GM18907 (cell line): ENCODE measurements at regions not wholly inside any gene's neighbourhood (a gene's known extent, or its start where the extent isn't known, plus 50 kb on each side); places are given as distances from the start of the nearest gene placed in this dataset.
"Not testable (repeated sequence)": the region's sequence is repeated elsewhere in the genome, so short reads cannot be mapped to it uniquely, and the experiment has no call there.

ENCODE experiments used
- ATAC-seq: cut with Tn5 transposase; IDR thresholded peaks from one replicate; pipeline ENCODE4 v1.9.1; 2021; ENCODE audit warnings: mild to moderate bottlenecking, moderate library complexity; ENCODE audit not compliant: unreplicated experiment

DNA sequence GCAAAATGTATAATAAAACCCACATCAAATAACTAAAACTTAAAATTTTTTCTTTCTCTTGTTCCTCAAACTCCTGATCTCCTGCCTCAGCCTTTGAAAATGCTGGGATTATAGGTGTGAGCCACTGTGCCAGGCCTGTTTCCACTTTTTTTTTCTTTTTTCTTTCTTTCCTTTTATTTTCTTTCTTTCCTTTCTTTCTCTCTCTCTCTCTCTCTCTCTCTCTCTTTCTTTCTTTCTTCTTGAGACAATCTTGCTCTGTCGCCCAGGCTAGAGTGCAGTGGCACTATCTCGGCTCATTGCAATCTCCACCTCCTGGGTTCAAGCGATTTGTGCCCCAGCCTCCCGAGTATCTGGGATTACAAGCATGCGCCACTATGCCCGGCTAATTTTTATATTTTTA, 164.6 kb downstream of the OR2B2 start:
- no peak for ATAC-seq

DNA sequence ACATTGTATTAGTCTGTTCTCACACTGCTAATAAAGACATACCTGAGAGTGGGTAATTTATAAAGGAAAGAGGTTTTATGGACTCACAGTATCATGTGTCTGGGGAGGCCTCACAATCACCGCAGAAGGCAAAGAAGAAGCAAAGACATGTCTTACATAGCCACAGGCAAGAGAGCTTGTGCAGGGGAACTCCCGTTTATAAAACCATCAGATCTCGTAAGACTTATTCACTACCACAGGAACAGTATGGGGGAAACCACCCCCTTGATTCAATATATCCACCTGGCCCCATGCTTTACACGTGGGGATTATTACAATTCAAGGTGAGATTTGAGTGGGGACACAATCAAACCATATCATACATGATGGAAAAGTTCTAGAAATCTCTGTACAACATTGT, 165.3 kb downstream of the OR2B2 start:
- not testable (repeated sequence) for ATAC-seq

DNA sequence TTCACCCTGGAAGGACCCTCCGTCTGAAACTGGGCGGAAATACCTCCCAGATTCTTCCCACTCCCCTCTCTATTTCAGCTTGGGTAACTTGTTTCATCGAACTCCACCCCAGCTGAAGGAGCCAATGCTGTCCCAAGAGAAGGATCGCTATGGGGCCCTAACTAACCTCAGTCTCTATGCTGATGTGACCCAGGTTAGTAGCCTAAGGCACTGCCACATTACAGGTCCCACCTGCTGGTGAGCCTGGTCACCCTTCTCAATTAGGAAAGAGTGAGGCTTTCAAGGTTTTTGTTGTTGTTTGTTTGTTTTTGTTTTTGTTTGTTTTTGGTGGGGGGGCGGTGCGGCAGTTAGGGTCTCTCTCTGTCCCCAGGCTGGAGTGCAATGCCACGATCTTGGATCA, 168.4 kb downstream of the OR2B2 start:
- ATAC-seq = no peak

DNA sequence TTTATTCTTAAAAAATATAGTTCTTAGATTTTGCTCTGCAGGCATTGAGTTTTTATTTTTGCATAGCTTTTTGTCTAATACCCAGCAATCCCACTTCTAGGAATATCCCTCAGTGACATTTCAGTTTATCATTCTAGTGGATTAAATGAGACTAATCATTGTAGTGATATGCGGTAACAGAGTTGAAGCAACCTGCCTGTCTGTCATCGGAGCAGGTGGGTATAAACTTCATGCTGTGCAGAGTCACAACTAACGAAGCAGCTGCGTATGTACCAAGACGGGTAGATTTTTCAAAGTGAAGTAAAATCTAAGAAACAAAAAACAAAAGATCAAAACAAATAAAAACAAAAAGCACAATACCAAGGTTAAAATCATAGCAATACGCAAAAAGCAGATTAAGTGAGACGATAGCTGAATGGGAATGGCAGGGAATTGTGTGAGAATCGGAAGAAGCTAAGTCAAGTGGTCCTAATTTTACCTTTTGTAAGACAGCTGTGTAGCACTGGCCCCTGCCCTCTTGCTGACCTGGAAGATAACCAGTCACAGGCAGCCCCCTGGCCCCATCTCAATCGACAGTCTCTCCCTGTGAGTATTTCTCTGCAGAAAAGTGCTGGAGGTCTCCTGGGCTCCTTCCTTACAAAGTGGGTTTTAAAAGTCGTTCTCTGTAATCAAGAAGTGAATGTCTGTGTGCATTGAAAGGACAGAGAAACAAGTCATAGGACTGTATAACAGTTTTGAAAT, 169.2 kb downstream of the OR2B2 start:
- ATAC-seq = no peak

DNA sequence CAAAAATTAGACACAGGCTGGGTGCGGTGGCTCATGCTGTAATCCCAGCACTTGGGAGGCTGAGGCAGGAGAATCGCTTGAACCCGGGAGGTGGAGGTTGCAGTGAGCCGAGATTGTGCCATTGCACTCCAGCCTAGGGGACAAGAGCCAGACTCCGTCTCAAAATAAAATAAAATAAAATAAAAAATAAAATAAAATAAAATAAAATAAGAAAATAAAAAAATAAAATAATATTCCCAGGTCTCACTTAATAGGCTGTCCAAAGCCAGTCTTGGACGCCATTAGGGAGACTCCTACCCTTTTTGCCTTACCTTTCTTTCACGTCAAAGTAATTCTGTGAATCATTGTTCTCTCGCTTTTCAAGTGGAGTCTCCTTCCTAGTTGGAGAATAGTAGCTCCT, 172.3 kb downstream of the OR2B2 start:
- ATAC-seq = not testable (repeated sequence)

DNA sequence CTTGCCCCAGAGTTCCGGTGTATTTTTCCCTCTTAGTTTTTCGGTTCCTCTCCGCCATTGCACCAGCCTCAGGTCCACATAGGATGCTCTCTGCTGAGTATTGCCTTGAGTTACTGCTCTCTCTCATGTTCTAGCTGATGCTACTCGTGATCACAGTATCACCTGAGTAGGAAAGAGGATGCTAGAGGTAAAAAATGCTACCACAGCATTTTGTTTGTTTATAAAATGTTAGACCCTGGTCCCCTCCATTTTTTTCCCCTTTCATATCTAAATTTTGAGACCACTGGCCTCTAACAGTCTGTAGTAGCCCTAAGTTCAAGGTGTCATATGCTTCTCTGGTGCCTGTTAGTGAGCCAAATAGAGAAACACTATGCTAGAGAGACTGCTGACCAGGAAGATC, 175.5 kb downstream of the OR2B2 start:
- ATAC-seq = no peak

DNA sequence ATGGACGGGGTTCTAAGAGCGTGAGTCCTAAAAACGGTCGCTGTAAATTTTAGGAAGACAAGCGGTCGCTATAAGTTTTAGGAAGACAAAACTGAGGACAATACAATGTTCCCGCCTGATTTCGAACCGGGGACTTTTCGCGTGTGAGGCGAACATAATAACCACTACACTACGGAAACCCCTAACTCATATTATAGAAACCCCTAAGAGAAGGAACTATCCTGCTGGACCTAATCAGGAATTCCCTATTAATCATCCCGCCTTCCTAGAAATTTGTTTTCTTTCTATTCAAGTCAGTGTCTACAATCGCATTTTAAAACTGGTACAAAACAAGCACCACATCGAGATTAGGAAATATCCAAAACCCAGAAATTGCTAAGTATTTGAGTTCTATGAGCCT, 183.8 kb downstream of the OR2B2 start:
- ATAC-seq = no peak

DNA sequence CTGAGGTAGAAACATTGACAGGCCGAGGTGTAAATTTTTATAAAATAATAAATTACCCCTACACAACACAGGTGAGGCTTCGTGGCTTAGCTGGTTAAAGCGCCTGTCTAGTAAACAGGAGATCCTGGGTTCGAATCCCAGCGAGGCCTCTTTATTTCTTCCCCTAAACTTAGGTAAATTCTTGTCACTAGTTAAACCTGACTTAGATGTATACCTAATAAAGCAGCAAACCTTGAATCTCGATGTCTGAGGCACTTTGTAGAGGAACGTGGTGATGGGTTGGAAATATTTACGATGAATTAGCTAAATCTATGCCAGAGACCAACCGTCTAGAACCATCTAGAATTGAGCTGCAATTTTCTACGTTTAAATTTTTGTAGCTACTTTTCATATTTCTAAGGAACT, 185.6 kb downstream of the OR2B2 start:
- ATAC-seq = no peak

DNA sequence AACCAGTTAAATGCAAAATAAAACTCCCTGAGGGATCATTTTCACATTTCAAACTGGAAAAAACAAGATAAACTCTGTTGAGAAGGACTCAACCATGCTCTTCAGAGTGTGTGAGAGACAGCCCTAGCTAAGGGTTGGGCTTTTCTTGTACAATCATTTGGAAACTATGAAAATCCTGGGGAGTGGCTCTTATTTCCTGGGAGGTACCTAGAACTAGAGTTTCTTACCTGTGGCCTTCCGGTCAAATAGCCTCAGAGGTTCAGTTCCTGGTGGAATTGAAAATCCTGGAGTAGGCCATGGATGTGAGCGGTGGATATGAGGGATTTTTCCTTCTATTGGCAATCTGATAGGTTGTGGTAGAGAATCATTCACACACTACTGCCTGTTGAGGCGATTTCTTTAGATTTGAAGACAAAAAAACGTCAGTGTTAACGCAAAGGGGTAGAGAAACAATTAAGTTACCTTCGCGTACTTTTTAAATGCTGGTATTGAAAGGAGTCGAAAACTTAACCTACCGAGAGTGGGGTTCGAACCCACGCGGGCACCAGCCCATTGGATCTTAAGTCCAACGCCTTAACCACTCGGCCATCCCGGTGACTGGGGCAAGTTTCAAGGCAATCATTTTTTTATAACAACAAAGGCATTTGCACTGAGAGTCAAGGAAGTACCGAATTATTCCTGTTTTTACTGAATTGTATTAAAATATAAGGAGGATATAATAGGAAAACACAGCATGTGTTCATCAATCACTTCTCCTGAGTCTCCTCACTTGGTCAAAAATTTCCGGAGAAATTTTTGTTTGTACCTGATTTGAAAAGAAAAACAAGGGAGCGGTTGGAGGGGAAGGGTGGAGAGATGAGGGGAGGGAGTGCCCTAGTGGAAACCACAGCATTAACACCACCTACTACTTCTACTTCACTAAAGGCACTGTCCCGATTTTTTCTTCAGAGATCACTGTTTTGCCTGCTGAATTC, 191.3 kb downstream of the OR2B2 start:
- no peak for ATAC-seq

DNA sequence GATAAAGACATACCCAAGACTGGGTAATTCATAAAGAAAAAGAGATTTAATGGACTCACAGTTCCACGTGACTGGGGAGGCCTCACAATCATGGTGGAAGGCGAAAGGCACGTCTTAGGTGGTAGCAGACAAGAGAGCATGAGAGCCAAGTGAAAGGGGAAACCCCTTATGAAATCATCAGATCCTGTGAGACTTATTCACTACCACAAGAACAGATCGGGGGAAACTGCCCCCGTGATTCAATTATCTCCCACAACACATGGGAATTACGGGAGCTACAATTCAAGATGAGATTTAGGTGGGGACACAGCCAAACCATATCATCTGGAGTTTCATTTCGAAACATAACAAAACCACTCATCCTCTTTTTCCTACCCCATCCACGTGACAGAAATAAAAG, 193.2 kb downstream of the OR2B2 start:
- ATAC-seq = not testable (repeated sequence)

DNA sequence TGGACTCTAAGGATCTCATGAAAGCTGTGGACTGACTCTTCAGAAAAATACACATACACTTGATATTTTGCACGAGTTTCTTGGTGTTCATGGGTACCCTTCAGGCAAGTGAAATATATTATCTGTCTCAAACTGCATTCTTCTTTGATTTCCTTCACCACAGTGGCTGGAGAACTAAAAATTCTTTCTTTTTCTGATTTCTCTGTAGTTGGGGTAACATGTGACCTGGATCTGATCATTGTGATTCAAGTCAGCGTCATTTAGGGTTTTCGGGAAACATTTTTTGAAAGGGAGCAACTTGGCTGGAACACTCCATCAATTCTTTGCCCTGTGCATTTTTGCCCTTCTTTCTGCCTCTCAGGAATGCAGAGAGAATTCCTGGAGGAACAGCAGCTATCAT, 205.8 kb downstream of the OR2B2 start:
- no peak for ATAC-seq

DNA sequence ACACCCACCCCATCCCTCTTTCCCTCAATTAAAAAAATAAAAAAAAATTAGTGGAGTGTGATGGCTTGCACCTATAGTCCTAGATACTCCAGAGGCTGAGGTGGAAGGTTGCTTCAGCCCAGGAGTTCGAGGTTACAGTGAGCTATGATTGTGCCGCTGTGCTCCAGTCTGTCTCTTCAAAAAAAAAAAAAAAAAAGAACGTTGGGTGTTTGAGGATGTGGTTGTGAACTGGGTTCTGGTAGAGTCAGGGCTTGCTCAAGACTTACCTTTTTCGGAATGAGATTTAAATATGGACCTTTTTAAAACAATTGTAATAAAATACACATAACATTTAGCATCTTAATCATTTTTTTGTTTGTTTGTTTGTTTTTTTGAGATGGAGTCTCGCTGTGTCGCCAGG, 211.9 kb downstream of the OR2B2 start:
- ATAC-seq = no peak

DNA sequence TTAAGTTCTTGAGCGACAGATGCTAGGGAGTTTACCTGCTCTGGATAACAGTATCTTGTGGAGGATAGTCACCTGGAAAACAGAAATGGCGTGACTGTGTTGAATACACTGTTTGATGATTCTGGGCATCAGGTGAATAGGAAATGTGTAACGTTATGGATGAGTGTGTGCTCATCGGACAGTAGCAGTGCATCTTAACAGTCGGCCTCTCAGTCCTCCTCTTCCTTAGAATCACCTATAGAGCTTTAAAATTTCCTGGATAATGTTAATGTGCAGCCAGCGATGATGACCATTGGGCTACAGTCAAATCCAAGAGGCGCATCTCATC, 217.7 kb downstream of the OR2B2 start:
- ATAC-seq = no peak

DNA sequence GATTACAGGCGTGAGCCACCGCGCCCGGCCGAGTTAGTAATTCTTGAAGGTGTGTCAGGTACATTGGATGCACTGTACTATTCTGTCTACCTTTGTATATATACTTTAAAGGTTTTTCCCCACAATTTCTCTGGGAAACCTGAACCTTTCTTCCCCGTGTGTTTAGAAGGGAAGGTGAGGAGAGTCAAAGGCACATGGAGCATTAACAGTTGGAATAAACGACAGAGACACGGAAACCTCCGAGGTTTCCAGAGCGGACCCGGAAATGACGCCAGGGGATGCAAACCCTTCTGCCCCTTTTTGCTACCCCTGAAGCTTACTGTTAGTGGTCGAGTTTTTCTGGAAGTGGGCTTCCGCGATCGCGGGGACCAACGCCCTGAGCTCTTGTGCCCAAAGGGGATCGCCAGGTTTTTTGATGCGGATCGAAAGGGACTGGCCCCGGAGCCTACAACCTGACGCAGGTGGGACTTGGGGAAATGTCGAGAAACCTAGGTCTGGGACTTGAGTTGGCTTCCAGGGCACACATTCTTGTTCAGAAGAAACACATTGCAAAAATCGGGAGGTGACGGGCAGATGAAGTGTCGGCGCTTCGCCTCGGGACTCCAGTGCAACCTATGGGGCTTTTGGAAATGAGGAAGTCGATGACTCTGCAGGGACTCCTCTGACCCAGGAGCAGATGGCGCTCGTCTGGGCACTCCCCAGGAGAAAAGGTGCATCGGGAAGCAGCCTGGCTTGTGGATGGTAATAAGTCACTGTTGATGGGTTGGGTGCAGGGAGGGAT, 218.2 kb downstream of the OR2B2 start:
- no peak for ATAC-seq

DNA sequence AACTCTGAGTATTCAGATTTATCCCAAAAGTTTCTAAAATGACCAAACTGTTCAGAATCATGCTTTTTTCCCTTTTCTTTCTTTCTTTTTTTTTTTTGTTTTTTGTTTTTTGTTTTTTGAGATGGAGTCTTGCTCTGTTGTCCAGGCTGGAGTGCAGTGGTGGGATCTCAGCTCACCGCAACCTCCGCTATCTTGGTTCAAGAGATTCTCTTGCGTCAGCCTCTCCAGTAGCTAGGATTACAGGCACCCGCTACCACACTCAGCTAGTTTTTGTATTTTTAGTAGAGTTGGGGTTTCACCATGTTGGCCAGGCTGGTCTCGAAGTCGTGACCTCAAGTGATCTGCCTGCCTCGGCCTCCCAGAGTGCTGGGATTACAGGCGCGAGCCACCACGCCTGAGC, 219.2 kb upstream of the ZNF184 start:
- not testable (repeated sequence) for ATAC-seq

DNA sequence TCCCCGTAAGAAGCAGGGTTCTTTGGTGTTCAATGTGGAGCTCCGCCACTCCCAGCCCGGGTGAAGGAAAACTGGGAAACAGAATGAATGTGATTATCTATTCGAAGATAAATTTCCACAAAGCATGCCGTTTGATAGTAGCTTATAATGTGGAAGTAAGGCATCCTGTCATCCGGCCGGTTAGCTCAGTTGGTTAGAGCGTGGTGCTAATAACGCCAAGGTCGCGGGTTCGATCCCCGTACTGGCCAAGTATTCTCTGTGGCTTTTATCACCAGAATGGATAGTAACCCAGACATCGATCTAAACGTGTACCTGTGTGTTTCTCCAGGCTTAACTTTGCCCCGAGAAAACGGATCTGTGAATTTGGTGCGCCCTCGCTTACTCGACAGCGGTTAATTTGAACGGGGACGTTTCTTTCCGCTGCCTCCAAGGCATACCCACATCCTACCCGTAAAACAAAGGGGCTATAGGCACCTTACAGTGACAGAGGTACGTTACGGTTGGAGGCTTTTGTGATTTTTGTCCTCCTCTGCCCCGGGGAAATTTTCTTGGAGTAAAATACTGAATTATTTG, 215.2 kb upstream of the ZNF184 start:
- ATAC-seq = peak; percentile 61

DNA sequence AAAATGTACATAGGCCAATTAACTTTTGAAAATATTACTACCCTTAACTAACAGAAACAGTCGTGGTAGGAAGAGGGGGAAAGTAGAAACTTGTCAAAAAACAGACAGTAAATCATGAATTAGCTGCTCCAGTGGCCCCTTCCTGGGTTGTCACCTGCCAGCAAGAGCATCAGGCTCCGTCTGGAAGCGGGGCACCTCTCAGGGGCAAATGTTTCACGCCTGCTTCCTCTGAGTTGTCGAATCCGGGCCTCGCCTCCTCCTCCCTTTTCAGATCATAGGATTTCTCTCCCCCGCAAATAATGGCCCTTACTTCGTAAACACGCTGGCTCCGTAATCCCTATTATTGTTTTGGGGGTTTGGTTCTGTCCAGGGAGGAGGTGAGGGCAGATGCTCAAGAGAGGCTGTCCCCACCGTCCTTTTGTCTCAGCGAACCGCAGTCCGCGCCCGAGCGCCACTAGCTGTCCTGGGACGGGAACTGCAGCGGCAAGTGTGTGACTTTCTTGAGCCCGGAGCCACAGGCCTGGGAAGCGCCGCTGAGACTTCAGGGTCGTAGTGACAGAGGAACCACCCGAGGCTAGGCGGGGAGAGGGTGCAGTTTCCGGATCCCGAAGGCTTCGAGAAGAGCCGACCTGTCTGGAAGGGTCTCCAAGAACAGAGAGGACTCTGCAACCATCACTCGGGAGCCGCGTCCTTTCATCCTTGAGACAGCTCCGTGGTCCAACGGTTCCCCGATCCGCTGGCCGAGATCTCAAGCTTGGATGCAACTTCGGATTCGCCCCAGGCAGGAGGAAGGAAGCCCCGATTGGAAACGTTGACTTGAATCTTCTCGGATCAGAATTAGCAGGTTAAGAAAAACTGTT, 214.5 kb upstream of the ZNF184 start:
- peak; percentile 72 for ATAC-seq

DNA sequence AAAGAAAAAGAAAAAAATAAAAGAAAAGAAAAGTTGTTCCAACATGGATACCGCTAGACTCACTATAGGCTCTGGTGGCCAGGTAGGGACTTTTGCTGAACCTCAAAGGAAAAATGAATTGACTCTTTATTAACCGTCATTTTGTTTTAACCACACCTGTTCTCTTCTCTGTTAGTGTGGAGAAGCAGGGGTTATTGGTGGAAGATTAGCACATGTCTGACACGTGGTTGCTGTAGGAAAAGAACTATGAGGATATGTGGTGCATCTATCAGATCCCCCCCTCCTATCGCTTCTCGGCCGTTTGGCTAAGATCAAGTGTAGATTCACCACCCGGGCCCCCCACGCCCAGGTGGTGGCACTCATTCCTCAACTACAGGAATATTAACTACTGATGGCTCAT, 212.4 kb upstream of the ZNF184 start:
- ATAC-seq = no peak

DNA sequence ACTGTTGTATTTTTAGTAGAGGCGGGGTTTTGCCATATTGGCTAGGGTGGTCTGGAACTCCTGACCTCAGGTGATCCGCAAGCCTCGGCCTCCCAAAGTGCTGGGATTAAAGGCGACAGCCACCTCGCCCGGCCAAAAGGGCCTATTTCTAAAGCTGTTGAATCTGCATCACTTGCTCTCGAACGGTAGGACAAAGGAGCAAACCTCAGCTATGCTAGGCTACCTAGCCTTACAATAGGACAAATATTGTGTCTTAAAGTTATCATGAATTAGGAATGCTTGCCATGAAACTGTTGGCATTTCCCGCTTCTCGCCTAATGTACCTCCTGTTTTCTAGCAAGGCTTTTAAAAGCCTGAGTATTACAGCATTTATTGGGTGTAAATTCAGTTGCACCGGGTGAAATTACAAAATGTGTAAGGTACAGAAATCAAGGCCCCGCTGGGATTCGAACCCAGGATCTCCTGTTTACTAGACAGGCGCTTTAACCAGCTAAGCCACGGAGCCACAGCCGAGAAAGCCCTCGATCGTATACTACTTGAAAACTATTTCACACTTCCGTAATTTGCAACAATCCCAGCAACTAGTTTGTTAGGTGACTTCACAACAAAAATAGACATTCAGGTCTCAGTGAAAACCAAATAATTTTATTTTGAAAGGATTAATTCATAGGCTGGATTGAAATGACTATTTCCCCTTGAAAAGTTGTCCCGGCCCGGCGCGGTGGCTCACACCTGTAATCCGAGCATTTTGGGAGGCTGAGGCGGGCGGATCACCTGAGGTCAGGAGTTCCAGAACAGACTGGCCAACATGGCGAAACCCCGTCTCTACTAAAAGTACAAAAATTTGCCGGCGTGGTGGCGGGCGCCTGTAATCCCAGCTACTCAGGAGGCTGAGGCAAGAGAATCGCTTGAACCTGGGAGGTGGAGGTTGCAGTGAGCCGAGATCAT, 211.6 kb upstream of the ZNF184 start:
- ATAC-seq = no peak
